GM23338 (cell line): ENCODE measurements at regions not wholly inside any gene's neighbourhood (a gene's known extent, or its start where the extent isn't known, plus 50 kb on each side); places are given as distances from the start of the nearest gene placed in this dataset.
A peak's percentile ranks its signal among the peaks of the same experiment; 100 is the strongest.

Source experiments
- ATAC-seq: fragments of 200-7000 bp; cut with Tn5 transposase; 3 replicates; pipeline ENCODE4 v1.9.1; 2020
- DNase-seq: peaks from one replicate; pipeline ENCODE4 v3.0.0-alpha.2; 2015; ENCODE audit warnings: low spot score
- H2AFZ ChIP-seq: fragments of 200-600 bp; sonication (generic); 2 replicates; pipeline ENCODE4 v1.8.0; 2016; ENCODE audit warnings: antibody characterized with exemption, mild to moderate bottlenecking, moderate library complexity
- H3F3A ChIP-seq: fragments of 200-600 bp; sonication (generic); replicated peaks from 2 replicates; pipeline ENCODE4 v1.8.0; 2017; ENCODE audit warnings: antibody characterized with exemption, mixed run types, low read depth
- H3K27ac ChIP-seq: fragments of 200-600 bp; sonication (generic); 2 replicates; pipeline ENCODE4 v1.6.1; 2016; ENCODE audit warnings: low read depth
- H3K27me3 ChIP-seq: fragments of 200-600 bp; sonication (generic); 2 replicates; pipeline ENCODE4 v1.8.0; 2016; ENCODE audit warnings: mild to moderate bottlenecking, mixed run types, moderate library complexity; ENCODE audit not compliant: insufficient read depth
- H3K36me3 ChIP-seq: fragments of 200-600 bp; sonication (generic); 2 replicates; pipeline ENCODE4 v1.8.0; 2016; ENCODE audit warnings: mild to moderate bottlenecking; ENCODE audit not compliant: insufficient read depth
- H3K4me1 ChIP-seq: fragments of 200-600 bp; sonication (generic); 2 replicates; pipeline ENCODE4 v1.8.0; 2016; ENCODE audit warnings: mild to moderate bottlenecking, moderate library complexity; ENCODE audit not compliant: insufficient read depth
- H3K4me2 ChIP-seq: fragments of 200-600 bp; sonication (generic); 2 replicates; pipeline ENCODE4 v1.7.1; 2017; ENCODE audit warnings: mixed run types
- H3K4me3 ChIP-seq: fragments of 200-600 bp; sonication (generic); 2 replicates; pipeline ENCODE4 v1.6.1; 2016; ENCODE audit warnings: mixed run types
- H3K79me2 ChIP-seq: fragments of 200-600 bp; sonication (generic); replicated peaks from 2 replicates; pipeline ENCODE4 v1.8.0; 2017; ENCODE audit warnings: mild to moderate bottlenecking; ENCODE audit not compliant: insufficient read depth
- H3K9me2 ChIP-seq: fragments of 200-600 bp; sonication (generic); 2 replicates; pipeline ENCODE4 v1.8.0; 2017; ENCODE audit not compliant: insufficient read depth
- H4K20me1 ChIP-seq: fragments of 200-600 bp; sonication (generic); replicated peaks from 2 replicates; pipeline ENCODE4 v1.8.0; 2017; ENCODE audit warnings: mild to moderate bottlenecking; ENCODE audit not compliant: insufficient read depth
- H3K27ac Mint-ChIP-seq: 2 replicates; pipeline ENCODE4 v1.8.0; 2020; ENCODE audit warnings: inconsistent platforms, mild to moderate bottlenecking, moderate library complexity, mixed read lengths
- H3K27me3 Mint-ChIP-seq: 3 replicates; pipeline ENCODE4 v1.8.0; 2022; ENCODE audit warnings: low read depth, mild to moderate bottlenecking, moderate library complexity, mixed read lengths, inconsistent platforms; ENCODE audit not compliant: insufficient read depth, poor library complexity
- H3K36me3 Mint-ChIP-seq: 3 replicates; pipeline ENCODE4 v1.8.0; 2021; ENCODE audit warnings: low read depth, mild to moderate bottlenecking, inconsistent platforms, moderate library complexity, mixed read lengths
- H3K4me1 Mint-ChIP-seq: 3 replicates; pipeline ENCODE4 v1.8.0; 2020; ENCODE audit warnings: mild to moderate bottlenecking, inconsistent platforms, mixed read lengths
- H3K4me3 Mint-ChIP-seq: 3 replicates; pipeline ENCODE4 v1.8.0; 2021; ENCODE audit warnings: moderate library complexity, mild to moderate bottlenecking, inconsistent platforms, mixed read lengths
- H3K9me3 Mint-ChIP-seq: 3 replicates; pipeline ENCODE4 v1.8.0; 2020; ENCODE audit warnings: moderate library complexity, mild to moderate bottlenecking, inconsistent platforms, mixed read lengths
- EZH2 ChIP-seq: fragments of 200-600 bp; sonication (generic); IDR thresholded peaks from one replicate; pipeline ENCODE4 v1.8.0; 2017; ENCODE audit warnings: antibody characterized with exemption, mild to moderate bottlenecking, low read depth; ENCODE audit not compliant: unreplicated experiment
- EZH2phosphoT487 ChIP-seq: fragments of 200-600 bp; sonication (generic); IDR thresholded peaks from one replicate; pipeline ENCODE4 v1.8.1; 2018; ENCODE audit warnings: antibody characterized with exemption; ENCODE audit not compliant: unreplicated experiment
- JUNB ChIP-seq: IDR thresholded peaks from one replicate; pipeline ENCODE4 v1.6.1; 2016; ENCODE audit warnings: antibody characterized with exemption; ENCODE audit not compliant: unreplicated experiment
- NANOG ChIP-seq: IDR thresholded peaks from 2 replicates; pipeline ENCODE4 v1.6.1; 2016; ENCODE audit warnings: antibody characterized with exemption, borderline replicate concordance
- POLR2AphosphoS5 ChIP-seq: IDR thresholded peaks from 2 replicates; pipeline ENCODE4 v1.6.1; 2016; ENCODE audit warnings: antibody characterized with exemption, low read depth
- ZNF114 ChIP-seq: fragments of 250-450 bp; sonication (Bioruptor Pico); IDR thresholded peaks from 2 replicates; pipeline ENCODE4 v1.5.0; 2020; ENCODE audit warnings: mild to moderate bottlenecking, moderate library complexity
- ZNF462 ChIP-seq: fragments of 250-450 bp; sonication (Bioruptor Pico); IDR thresholded peaks from 2 replicates; pipeline ENCODE4 v1.5.0; 2020; ENCODE audit warnings: mild to moderate bottlenecking, moderate library complexity
- TF ChIP-seq, protein P1 (sequence below): IDR thresholded peaks from one replicate; pipeline ENCODE4 v1.6.1; 2018; ENCODE audit warnings: antibody characterized with exemption; ENCODE audit not compliant: unreplicated experiment
- TF ChIP-seq, protein P2 (sequence below), 2 experiments: fragments of 200-600 bp in 1 of 2; sonication (generic) in 1 of 2; conservative IDR thresholded peaks; 2 replicates each; pipeline versions ENCODE4 v1.5.1 to v1.6.1; 2016 to 2017; ENCODE audit warnings: antibody characterized with exemption in 2 of 2, low read depth in 2 of 2, mild to moderate bottlenecking in 2 of 2, moderate library complexity in 1 of 2

GRCh38 chr4:138903185-138903584, 112.4 kb upstream of the NOCT start (continued):
- TF ChIP-seq JUNB (no peak), EZH2phosphoT487 (no peak), ZNF114 (CRISPR knock-in tag) (no peak)

- Histone ChIP-seq H4K20me1 (no peaks in the 10 kb centered on the region), H3F3A (no peaks in the 10 kb centered on the region), H3K27ac (no peak overlapping the region), H3K27me3 (no peaks in the 10 kb centered on the region), H3K4me1 (peaks cover 4% of the 10 kb centered on the region; the same call in 1 of the 2 replicates), H3K9me2 (no peaks in the 10 kb centered on the region), H3K4me3 (no peak overlapping the region), H3K36me3 (no peaks in the 10 kb centered on the region), H2AFZ (0 out of 2 replicates have a peak overlapping the region, but pooled peaks have one; percentile 12), H3K79me2 (no peaks in the 10 kb centered on the region), H3K4me2 (no peak overlapping the region)
- peaks cover 6% of the 10 kb centered on the region; the same call in 2 of the 3 replicates for H3K36me3 Mint-ChIP-seq
- TF ChIP-seq, protein P1, sequence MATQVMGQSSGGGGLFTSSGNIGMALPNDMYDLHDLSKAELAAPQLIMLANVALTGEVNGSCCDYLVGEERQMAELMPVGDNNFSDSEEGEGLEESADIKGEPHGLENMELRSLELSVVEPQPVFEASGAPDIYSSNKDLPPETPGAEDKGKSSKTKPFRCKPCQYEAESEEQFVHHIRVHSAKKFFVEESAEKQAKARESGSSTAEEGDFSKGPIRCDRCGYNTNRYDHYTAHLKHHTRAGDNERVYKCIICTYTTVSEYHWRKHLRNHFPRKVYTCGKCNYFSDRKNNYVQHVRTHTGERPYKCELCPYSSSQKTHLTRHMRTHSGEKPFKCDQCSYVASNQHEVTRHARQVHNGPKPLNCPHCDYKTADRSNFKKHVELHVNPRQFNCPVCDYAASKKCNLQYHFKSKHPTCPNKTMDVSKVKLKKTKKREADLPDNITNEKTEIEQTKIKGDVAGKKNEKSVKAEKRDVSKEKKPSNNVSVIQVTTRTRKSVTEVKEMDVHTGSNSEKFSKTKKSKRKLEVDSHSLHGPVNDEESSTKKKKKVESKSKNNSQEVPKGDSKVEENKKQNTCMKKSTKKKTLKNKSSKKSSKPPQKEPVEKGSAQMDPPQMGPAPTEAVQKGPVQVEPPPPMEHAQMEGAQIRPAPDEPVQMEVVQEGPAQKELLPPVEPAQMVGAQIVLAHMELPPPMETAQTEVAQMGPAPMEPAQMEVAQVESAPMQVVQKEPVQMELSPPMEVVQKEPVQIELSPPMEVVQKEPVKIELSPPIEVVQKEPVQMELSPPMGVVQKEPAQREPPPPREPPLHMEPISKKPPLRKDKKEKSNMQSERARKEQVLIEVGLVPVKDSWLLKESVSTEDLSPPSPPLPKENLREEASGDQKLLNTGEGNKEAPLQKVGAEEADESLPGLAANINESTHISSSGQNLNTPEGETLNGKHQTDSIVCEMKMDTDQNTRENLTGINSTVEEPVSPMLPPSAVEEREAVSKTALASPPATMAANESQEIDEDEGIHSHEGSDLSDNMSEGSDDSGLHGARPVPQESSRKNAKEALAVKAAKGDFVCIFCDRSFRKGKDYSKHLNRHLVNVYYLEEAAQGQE = no peak
- TF ChIP-seq EZH2 = no peak
- no peak overlapping the region for H3K27ac Mint-ChIP-seq
- ATAC-seq = no peak
- H3K4me3 Mint-ChIP-seq = no peak overlapping the region
- no peak for DNase-seq
- peaks cover 9% of the 10 kb centered on the region; the same call in 2 of the 3 replicates for H3K9me3 Mint-ChIP-seq
- H3K27me3 Mint-ChIP-seq = peaks cover 4% of the 10 kb centered on the region
- H3K4me1 Mint-ChIP-seq = no peaks in the 10 kb centered on the region
These were observed 112.9 kb upstream of the NOCT start for GRCh38 chr4:138902705-138903104.

GRCh38 chr4:138901177-138901576, 114.4 kb upstream of the NOCT start:
- Histone ChIP-seq H3K4me1 (peaks cover 4% of the 10 kb centered on the region; the same call in 1 of the 2 replicates), H3K4me3 (no peak overlapping the region), H3K4me2 (no peak overlapping the region), H3K27me3 (no peaks in the 10 kb centered on the region), H3K27ac (no peak overlapping the region), H3F3A (no peaks in the 10 kb centered on the region), H3K79me2 (no peaks in the 10 kb centered on the region), H2AFZ (no peak overlapping the region), H3K9me2 (no peaks in the 10 kb centered on the region), H3K36me3 (no peaks in the 10 kb centered on the region), H4K20me1 (no peaks in the 10 kb centered on the region)
- no peaks in the 10 kb centered on the region for H3K27me3 Mint-ChIP-seq
- ATAC-seq (no peak), DNase-seq (no peak)
- H3K27ac Mint-ChIP-seq = no peak overlapping the region
- H3K4me1 Mint-ChIP-seq = no peaks in the 10 kb centered on the region
- peaks cover 6% of the 10 kb centered on the region; the same call in 2 of the 3 replicates for H3K36me3 Mint-ChIP-seq
- H3K9me3 Mint-ChIP-seq = peaks cover 9% of the 10 kb centered on the region; the same call in 2 of the 3 replicates
- H3K4me3 Mint-ChIP-seq = no peak overlapping the region
- TF ChIP-seq EZH2phosphoT487 (no peak), NANOG (no peak), POLR2AphosphoS5 (no peak), ZNF114 (CRISPR knock-in tag) (no peak), ZNF462 (CRISPR knock-in tag) (no peak)
- TF ChIP-seq, protein P2, sequence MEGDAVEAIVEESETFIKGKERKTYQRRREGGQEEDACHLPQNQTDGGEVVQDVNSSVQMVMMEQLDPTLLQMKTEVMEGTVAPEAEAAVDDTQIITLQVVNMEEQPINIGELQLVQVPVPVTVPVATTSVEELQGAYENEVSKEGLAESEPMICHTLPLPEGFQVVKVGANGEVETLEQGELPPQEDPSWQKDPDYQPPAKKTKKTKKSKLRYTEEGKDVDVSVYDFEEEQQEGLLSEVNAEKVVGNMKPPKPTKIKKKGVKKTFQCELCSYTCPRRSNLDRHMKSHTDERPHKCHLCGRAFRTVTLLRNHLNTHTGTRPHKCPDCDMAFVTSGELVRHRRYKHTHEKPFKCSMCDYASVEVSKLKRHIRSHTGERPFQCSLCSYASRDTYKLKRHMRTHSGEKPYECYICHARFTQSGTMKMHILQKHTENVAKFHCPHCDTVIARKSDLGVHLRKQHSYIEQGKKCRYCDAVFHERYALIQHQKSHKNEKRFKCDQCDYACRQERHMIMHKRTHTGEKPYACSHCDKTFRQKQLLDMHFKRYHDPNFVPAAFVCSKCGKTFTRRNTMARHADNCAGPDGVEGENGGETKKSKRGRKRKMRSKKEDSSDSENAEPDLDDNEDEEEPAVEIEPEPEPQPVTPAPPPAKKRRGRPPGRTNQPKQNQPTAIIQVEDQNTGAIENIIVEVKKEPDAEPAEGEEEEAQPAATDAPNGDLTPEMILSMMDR (conservative IDR thresholded peaks at IDR 0.05; ENCODE audit: low read depth in 2 of 2) = no peak
